Mesenchymal stem cell (in vitro differentiated cells and primary cell): ENCODE measurements at regions not wholly inside any gene's neighbourhood (a gene's known extent, or its start where the extent isn't known, plus 50 kb on each side); places are given as distances from the start of the nearest gene placed in this dataset.

Experiments used
- DNase-seq: peaks from one replicate; pipeline ENCODE4 v3.0.0-alpha.2; 2013
- H2AFZ ChIP-seq: one replicate; pipeline ENCODE4 v1.6.1; 2013; ENCODE audit warnings: low read depth, mild to moderate bottlenecking, control low read depth, inconsistent platforms, low read length, moderate library complexity
- H2AK5ac ChIP-seq: 2 replicates; pipeline ENCODE4 v1.6.1; 2013; ENCODE audit warnings: low read length, moderate library complexity, mild to moderate bottlenecking, inconsistent platforms; ENCODE audit not compliant: severe bottlenecking
- H2BK120ac ChIP-seq: one replicate; pipeline ENCODE4 v1.6.1; 2013; ENCODE audit warnings: low read depth, mild to moderate bottlenecking, inconsistent platforms, low read length, moderate library complexity
- H2BK12ac ChIP-seq, 2 experiments: one replicate each; pipeline ENCODE4 v1.6.1; 2013; ENCODE audit warnings: inconsistent platforms in 2 of 2, low read length in 2 of 2, mild to moderate bottlenecking in 2 of 2, moderate library complexity in 2 of 2, control low read depth in 1 of 2
- H2BK15ac ChIP-seq: one replicate; pipeline ENCODE4 v1.6.1; 2013; ENCODE audit warnings: mild to moderate bottlenecking, low read depth, inconsistent platforms; ENCODE audit not compliant: poor library complexity, severe bottlenecking
- H2BK5ac ChIP-seq: 2 replicates; pipeline ENCODE4 v1.6.1; 2013; ENCODE audit warnings: low read depth, mild to moderate bottlenecking, low read length, control low read depth, inconsistent platforms; ENCODE audit not compliant: poor library complexity, severe bottlenecking
- H3K14ac ChIP-seq, 2 experiments: one replicate each; pipeline ENCODE4 v1.6.1; 2013; ENCODE audit warnings: inconsistent platforms in 2 of 2, low read length in 2 of 2, control low read depth in 1 of 2, mild to moderate bottlenecking in 1 of 2, moderate library complexity in 1 of 2
- H3K18ac ChIP-seq, 2 experiments: one replicate each; pipeline ENCODE4 v1.6.1; 2013; ENCODE audit warnings: inconsistent platforms in 2 of 2, low read length in 2 of 2, control low read depth in 1 of 2, low read depth in 1 of 2, mild to moderate bottlenecking in 1 of 2
- H3K23ac ChIP-seq, 2 experiments: one replicate each; pipeline ENCODE4 v1.6.1; 2013; ENCODE audit warnings: inconsistent platforms in 2 of 2, low read length in 2 of 2, mild to moderate bottlenecking in 2 of 2, moderate library complexity in 2 of 2, control low read depth in 1 of 2
- H3K27ac ChIP-seq: 2 replicates; pipeline ENCODE4 v1.5.1; 2013; ENCODE audit warnings: mild to moderate bottlenecking, moderate library complexity, low read length, control low read depth, inconsistent platforms; ENCODE audit not compliant: poor library complexity, severe bottlenecking
- H3K27me3 ChIP-seq, 2 experiments: 2 replicates each; pipeline versions ENCODE4 v1.6.1 to v1.7.0; 2013; ENCODE audit warnings: low read length in 2 of 2, mild to moderate bottlenecking in 2 of 2, moderate library complexity in 2 of 2, control low read depth in 1 of 2, inconsistent platforms in 1 of 2; ENCODE audit not compliant: control insufficient read depth in 1 of 2, insufficient read depth in 1 of 2
- H3K36me3 ChIP-seq, 2 experiments: 2 replicates each; pipeline versions ENCODE4 v1.6.1 to v1.7.0; 2013; ENCODE audit warnings: low read length in 2 of 2, control low read depth in 1 of 2, inconsistent platforms in 1 of 2, low read depth in 1 of 2, mild to moderate bottlenecking in 1 of 2; ENCODE audit not compliant: insufficient read depth in 2 of 2, control insufficient read depth in 1 of 2
- H3K4ac ChIP-seq, 2 experiments: one replicate each; pipeline ENCODE4 v1.6.1; 2013; ENCODE audit warnings: inconsistent platforms in 2 of 2, low read length in 2 of 2, mild to moderate bottlenecking in 2 of 2, moderate library complexity in 2 of 2, control low read depth in 1 of 2, low read depth in 1 of 2
- H3K4me1 ChIP-seq: 2 replicates; pipeline ENCODE4 v1.6.1; 2013; ENCODE audit warnings: low read depth, low read length, control low read depth; ENCODE audit not compliant: control insufficient read depth, insufficient read depth
- H3K4me2 ChIP-seq: 2 replicates; pipeline ENCODE4 v1.6.1; 2013; ENCODE audit warnings: low read length, mild to moderate bottlenecking, inconsistent platforms; ENCODE audit not compliant: poor library complexity, severe bottlenecking
- H3K4me3 ChIP-seq, 2 experiments: 2 replicates each; pipeline versions ENCODE4 v1.5.1 to v1.7.0; 2013; ENCODE audit warnings: low read length in 2 of 2, mild to moderate bottlenecking in 2 of 2, control low read depth in 1 of 2, low read depth in 1 of 2; ENCODE audit not compliant: insufficient read depth in 1 of 2
- H3K79me1 ChIP-seq: replicated peaks from 2 replicates; pipeline ENCODE4 v1.6.1; 2013; ENCODE audit warnings: mild to moderate bottlenecking, control low read depth, low read length, inconsistent platforms; ENCODE audit not compliant: poor library complexity, severe bottlenecking
- H3K9ac ChIP-seq: 2 replicates; pipeline ENCODE4 v1.7.0; 2013; ENCODE audit warnings: mild to moderate bottlenecking, low read length, moderate library complexity
- H3K9me3 ChIP-seq: 2 replicates; pipeline ENCODE4 v1.7.0; 2013; ENCODE audit warnings: mild to moderate bottlenecking, low read length; ENCODE audit not compliant: control insufficient read depth
- H4K8ac ChIP-seq: one replicate; pipeline ENCODE4 v1.6.1; 2013; ENCODE audit warnings: inconsistent platforms, mild to moderate bottlenecking, low read length, moderate library complexity
- H4K91ac ChIP-seq: one replicate; pipeline ENCODE4 v1.6.1; 2013; ENCODE audit warnings: mild to moderate bottlenecking, low read length, inconsistent platforms
- WGBS: methylation state at CpG from one replicate; pipeline ENCODE4 v1.1.7; 2013; ENCODE audit warnings: mixed read lengths; 5-methylcytosine and 5-hydroxymethylcytosine counted together

- no peak overlapping the region for H3K4me3 ChIP-seq
- no peak overlapping the region for H3K23ac ChIP-seq
- no peak overlapping the region for H4K91ac ChIP-seq
- H2BK120ac ChIP-seq, result no peak overlapping the region
- 93% methylated on average over 3 of the region's 3 CpGs for WGBS
- H2BK5ac ChIP-seq, result no peak overlapping the region
- peaks cover 9% of the 10 kb centered on the region for H3K79me1 ChIP-seq
- no peak overlapping the region for H4K8ac ChIP-seq
- H3K4me1 ChIP-seq, result peaks cover 23% of the 10 kb centered on the region
- H2AFZ ChIP-seq, result no peak overlapping the region
- H3K14ac ChIP-seq, result no peak overlapping the region
- no peak overlapping the region for H2BK12ac ChIP-seq
- no peak overlapping the region for H3K4me2 ChIP-seq
- no peaks in the 10 kb centered on the region for H3K27me3 ChIP-seq
- no peak overlapping the region for H3K9ac ChIP-seq
- H3K18ac ChIP-seq, result peak overlapping the region in 1 of 2 experiments; percentile 4
- no peak overlapping the region for H3K27ac ChIP-seq
- H2AK5ac ChIP-seq, result no peak overlapping the region
- DNase-seq, result no peak
- no peak overlapping the region for H2BK15ac ChIP-seq
- H3K4ac ChIP-seq, result no peak overlapping the region
- H3K36me3 ChIP-seq, result peaks cover 4 to 13% of the 10 kb centered on the region in 2 experiments
- H3K9me3 ChIP-seq, result no peaks in the 10 kb centered on the region
These were observed 50.0 kb downstream of the PITPNM2 start for GRCh38 chr12:123100882-123101281.

- WGBS, result 94% methylated on average over 9 of the region's 9 CpGs
- H3K27ac ChIP-seq, result no peak overlapping the region
- no peak overlapping the region for H3K4me2 ChIP-seq
- no peak overlapping the region for H2AK5ac ChIP-seq
- H3K18ac ChIP-seq, result no peak overlapping the region
- no peak overlapping the region for H2BK5ac ChIP-seq
- no peak overlapping the region for H2BK15ac ChIP-seq
- no peak overlapping the region for H4K8ac ChIP-seq
- no peak overlapping the region for H2AFZ ChIP-seq
- no peak overlapping the region for H3K4me3 ChIP-seq
- H3K9me3 ChIP-seq, result no peaks in the 10 kb centered on the region
- H3K79me1 ChIP-seq, result peaks cover 12% of the 10 kb centered on the region
- H2BK12ac ChIP-seq, result no peak overlapping the region
- no peak overlapping the region for H4K91ac ChIP-seq
- DNase-seq, result no peak
- peaks cover 4 to 10% of the 10 kb centered on the region in 2 experiments for H3K36me3 ChIP-seq
- no peak overlapping the region for H3K14ac ChIP-seq
- no peak overlapping the region for H3K4ac ChIP-seq
- peaks cover 19% of the 10 kb centered on the region for H3K4me1 ChIP-seq
- H2BK120ac ChIP-seq, result no peak overlapping the region
- H3K27me3 ChIP-seq, result no peaks in the 10 kb centered on the region
- no peak overlapping the region for H3K9ac ChIP-seq
- no peak overlapping the region for H3K23ac ChIP-seq
These were observed 50.4 kb downstream of the PITPNM2 start for GRCh38 chr12:123100450-123100849.

GRCh38 chr12:123099560-123100192 is 51.2 kb downstream of the PITPNM2 start:
- Histone ChIP-seq H3K4me1 (peaks cover 19% of the 10 kb centered on the region), H2BK15ac (no peak overlapping the region), H3K4me2 (no peak overlapping the region), H4K8ac (no peak overlapping the region), H2BK12ac (no peak overlapping the region), H3K36me3 (peaks cover 3 to 4% of the 10 kb centered on the region in 2 experiments), H4K91ac (peak overlapping the region; percentile 29), H3K27ac (no peak overlapping the region), H2BK120ac (no peak overlapping the region), H3K18ac (no peak overlapping the region), H3K27me3 (no peaks in the 10 kb centered on the region), H3K9ac (no peak overlapping the region), H2AFZ (no peak overlapping the region), H3K4ac (no peak overlapping the region), H2BK5ac (no peak overlapping the region), H3K14ac (no peak overlapping the region), H2AK5ac (no peak overlapping the region), H3K79me1 (peaks cover 14% of the 10 kb centered on the region), H3K9me3 (no peaks in the 10 kb centered on the region), H3K23ac (no peak overlapping the region), H3K4me3 (no peak overlapping the region)
- DNase-seq, result no peak
- 92% methylated on average over 2 of the region's 5 CpGs for WGBS

- H3K4me1 ChIP-seq, result peaks cover 22% of the 10 kb centered on the region
- no peak overlapping the region for H3K4me2 ChIP-seq
- no peak overlapping the region for H2BK15ac ChIP-seq
- H3K79me1 ChIP-seq, result peaks cover 14% of the 10 kb centered on the region
- H2AK5ac ChIP-seq, result no peak overlapping the region
- H2AFZ ChIP-seq, result no peak overlapping the region
- DNase-seq, result no peak
- H4K91ac ChIP-seq, result no peak overlapping the region
- H2BK5ac ChIP-seq, result no peak overlapping the region
- no peak overlapping the region for H3K9ac ChIP-seq
- H3K27ac ChIP-seq, result no peak overlapping the region
- H3K9me3 ChIP-seq, result no peaks in the 10 kb centered on the region
- H3K18ac ChIP-seq, result no peak overlapping the region
- no peak overlapping the region for H4K8ac ChIP-seq
- peaks cover 3 to 4% of the 10 kb centered on the region in 2 experiments for H3K36me3 ChIP-seq
- no peak overlapping the region for H3K4ac ChIP-seq
- H3K23ac ChIP-seq, result peak overlapping the region in 1 of 2 experiments; percentile 78
- H3K27me3 ChIP-seq, result no peaks in the 10 kb centered on the region
- H3K14ac ChIP-seq, result no peak overlapping the region
- WGBS, result 88% methylated on average over 2 of the region's 2 CpGs
- H2BK12ac ChIP-seq, result no peak overlapping the region
- no peak overlapping the region for H2BK120ac ChIP-seq
- no peak overlapping the region for H3K4me3 ChIP-seq
These were observed 52.1 kb downstream of the PITPNM2 start for GRCh38 chr12:123098780-123099179.
